ENCODE measurements at regions not wholly inside any gene's neighbourhood (a gene's known extent, or its start where the extent isn't known, plus 50 kb on each side); places are given as distances from the start of the nearest gene placed in this dataset.
A peak's percentile ranks its signal among the peaks of the same experiment; 100 is the strongest.

GRCh38 chr1:239053279-239053678 is 333.1 kb upstream of the CHRM3 start:
- no peak for DNase-seq (ENCODE audit: low spot score)
- in situ Hi-C loops (cut with HindIII; ENCODE audit: low sequenced_read_pairs) = no loop called here

- in situ Hi-C loops (cut with HindIII; ENCODE audit: low sequenced_read_pairs) = no loop called here
- no peak for DNase-seq (ENCODE audit: low spot score)
Measured at GRCh38 chr1:239049571-239049970, 336.8 kb upstream of the CHRM3 start.

DNA sequence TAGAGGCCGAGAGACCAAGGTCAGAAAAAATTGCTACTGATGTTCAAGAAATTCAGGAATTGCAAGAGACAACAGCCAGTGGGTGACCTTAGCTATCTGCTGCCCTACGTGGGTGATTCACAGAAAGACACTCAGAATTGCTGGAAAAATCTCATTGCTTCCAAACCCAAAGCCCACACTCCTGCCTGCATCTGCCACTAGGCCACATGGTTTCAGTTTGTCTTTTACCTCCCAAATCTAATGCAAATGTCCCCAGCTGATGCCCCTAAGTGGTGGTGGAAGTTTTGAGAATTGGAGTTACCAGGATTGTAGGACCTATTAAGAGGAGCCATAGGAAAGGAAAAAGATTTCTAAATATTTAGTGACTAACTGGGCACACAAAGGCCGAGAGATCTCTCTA is 341.5 kb upstream of the CHRM3 start:
- in situ Hi-C loops (cut with HindIII; ENCODE audit: low sequenced_read_pairs) = no loop called here

GRCh38 chr1:239040523-239040922 is 345.8 kb upstream of the CHRM3 start:
- no peak for DNase-seq (ENCODE audit: low spot score)
- in situ Hi-C loops (cut with HindIII; ENCODE audit: low sequenced_read_pairs) = no loop called here

More for the DNA sequence above, 341.5 kb upstream of the CHRM3 start:
- no peak for DNase-seq (ENCODE audit: low spot score)

DNA sequence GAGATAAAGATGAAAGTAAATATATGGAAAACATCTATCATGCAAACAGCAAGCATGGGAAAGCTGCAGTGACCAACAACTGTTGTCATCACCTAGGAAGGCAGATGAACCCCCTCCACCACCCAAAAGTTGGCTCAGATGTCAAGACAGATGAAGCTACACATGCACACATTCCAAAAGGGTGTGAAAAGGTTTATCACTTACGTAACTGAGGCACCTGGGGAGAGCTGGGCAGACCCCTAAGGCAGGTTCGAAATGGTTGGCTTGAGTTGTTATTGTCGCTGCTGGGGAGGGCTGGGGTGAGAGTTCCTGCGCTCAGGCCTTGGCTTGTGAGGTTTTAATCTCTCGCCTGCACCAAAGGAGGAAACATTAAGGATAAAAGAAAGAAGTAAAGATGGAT is 355.1 kb upstream of the CHRM3 start:
- no peak for DNase-seq (ENCODE audit: low spot score)
- in situ Hi-C loops (cut with HindIII; ENCODE audit: low sequenced_read_pairs) = no loop called here

- DNase-seq (ENCODE audit: low spot score) = no peak
- in situ Hi-C loops (cut with HindIII; ENCODE audit: low sequenced_read_pairs) = no loop called here
Measured at GRCh38 chr1:239025997-239026694, 360.2 kb upstream of the CHRM3 start.

GRCh38 chr1:239025223-239025622 is 361.1 kb upstream of the CHRM3 start:
- in situ Hi-C loops (cut with HindIII; ENCODE audit: low sequenced_read_pairs) = no loop called here
- DNase-seq (ENCODE audit: low spot score) = no peak

DNA sequence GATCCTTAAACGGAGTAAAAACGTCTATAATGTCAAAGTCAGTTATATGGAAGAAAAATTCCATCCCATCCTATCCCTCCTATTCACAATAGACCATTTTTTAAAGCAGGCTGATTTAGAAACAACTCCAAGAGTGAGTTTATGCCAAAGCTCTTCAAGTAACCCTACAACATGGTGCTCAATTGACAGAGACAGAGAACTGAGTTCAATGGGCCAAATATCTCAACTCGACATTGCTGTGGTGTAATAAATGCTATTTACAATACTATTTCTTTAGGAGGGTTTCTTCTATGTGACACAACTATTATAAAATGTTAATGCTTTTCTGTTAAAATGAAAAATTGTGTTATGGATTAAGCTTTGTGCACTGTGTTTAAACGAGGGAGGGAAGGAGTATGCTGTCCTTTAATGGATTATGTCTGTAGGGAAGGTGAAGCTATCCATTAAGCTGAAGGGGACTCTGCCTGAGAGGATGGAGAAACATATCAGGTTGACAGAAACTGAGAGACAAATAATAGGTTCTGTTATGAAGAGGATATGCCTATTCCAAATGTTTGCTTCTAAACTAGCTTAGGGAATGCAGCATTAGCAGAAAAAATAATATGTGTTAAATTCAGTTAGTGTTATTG is 362.5 kb upstream of the CHRM3 start:
- DNase-seq (ENCODE audit: low spot score) = no peak
- in situ Hi-C loops (cut with HindIII; ENCODE audit: low sequenced_read_pairs) = no loop called here

GRCh38 chr1:239016337-239016736 is 370.0 kb upstream of the CHRM3 start:
- in situ Hi-C loops (cut with HindIII; ENCODE audit: low sequenced_read_pairs) = no loop called here
- DNase-seq (ENCODE audit: low spot score) = no peak

DNA sequence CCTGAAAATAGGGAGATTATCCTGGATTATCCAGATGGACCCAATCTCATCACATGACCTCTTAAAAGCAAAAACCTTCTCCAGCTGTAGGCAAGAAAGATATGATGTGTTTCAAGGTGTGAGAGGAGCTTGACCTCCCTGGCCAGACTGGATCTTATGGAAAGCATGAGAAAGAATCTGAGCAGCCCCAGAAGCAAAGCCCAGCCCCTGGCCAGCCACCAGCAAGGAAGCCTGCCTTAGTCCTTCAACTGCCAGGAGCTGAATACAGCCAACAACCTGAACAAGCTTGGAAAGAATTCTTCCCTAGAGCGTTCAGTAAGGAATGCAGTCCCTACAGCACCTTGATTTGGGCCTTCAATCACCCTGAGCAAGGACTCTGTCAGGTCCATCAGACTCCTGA is 375.0 kb upstream of the CHRM3 start:
- no peak for DNase-seq (ENCODE audit: low spot score)
- in situ Hi-C loops (cut with HindIII; ENCODE audit: low sequenced_read_pairs) = no loop called here

DNA sequence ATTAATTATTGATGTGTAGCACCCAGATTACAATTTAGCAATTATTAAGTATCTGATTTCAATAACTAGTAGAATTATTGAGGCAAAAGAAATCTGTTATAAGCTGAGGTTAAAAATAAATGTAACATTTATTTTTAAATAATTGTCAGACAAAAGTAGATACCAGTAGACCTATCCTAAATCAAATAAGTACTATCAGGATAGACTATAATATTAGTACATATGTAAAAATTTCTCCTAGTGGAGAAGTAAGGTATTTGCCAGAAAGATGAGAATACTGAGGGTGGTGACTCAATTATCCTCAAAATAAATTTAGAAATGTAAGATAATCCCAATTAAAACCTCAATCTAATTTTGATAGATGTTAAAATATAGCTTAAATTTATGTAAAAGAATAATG is 377.8 kb upstream of the CHRM3 start:
- no peak for DNase-seq (ENCODE audit: low spot score)
- in situ Hi-C loops (cut with HindIII; ENCODE audit: low sequenced_read_pairs) = no loop called here

DNA sequence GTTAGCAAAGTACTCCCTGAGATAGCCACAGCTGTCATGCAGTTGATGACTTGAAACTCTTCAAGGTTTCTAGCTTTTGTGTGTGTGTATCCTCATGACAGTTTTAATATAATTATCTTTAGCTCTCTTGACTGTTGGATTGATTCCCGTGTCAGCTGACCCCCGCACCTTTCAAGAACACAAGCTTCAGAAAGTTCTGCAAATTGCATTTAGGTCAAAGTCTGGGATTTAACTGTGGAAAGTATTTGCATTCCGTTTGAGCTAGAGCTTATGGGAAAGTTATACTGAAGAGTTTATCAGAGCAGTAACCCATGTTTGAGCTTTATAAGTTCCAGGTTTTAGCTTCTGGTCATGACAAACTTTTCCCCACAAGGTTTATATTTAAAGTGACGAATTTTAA is 380.1 kb upstream of the CHRM3 start:
- no peak for DNase-seq (ENCODE audit: low spot score)
- in situ Hi-C loops (cut with HindIII; ENCODE audit: low sequenced_read_pairs) = no loop called here

DNA sequence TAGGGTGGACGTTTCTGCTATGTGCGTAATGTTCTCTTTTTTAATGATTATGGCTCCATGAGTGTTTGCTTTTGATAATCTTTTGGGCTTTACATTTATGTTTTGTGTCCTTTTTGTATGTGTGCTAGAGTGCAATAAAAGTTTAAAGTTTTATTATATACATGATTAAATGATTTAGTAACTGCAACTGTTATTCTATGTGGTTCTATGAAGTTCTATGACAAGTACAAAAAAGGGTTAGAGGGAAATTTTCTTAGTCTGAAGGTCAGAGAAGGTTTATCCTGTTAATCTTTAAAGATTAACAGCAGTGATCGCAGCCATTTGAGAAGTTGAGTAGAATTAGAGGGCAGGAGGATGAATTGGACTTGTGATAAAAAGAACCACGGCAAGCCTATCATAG is 386.4 kb upstream of the CHRM3 start:
- DNase-seq (ENCODE audit: low spot score) = no peak
- in situ Hi-C loops (cut with HindIII; ENCODE audit: low sequenced_read_pairs) = no loop called here

DNA sequence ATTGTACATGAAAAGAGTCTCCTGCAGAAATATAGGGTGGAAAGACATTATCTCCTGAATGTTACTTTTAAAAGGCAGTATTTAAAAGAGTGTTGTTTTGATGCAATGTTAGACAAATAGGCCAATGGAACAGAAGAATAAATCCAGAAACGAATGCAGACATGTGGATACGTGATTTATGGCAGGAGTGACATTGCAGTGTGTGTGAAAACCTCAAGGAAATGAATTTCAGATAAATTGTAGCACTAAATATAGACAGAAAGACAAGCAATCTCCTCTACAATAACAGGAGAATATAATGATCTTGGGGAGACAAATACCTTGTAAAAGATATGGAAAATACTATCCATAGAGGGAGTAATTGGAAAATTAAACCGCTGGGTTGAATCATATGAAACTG is 387.8 kb upstream of the CHRM3 start:
- in situ Hi-C loops (cut with HindIII; ENCODE audit: low sequenced_read_pairs) = no loop called here
- no peak for DNase-seq (ENCODE audit: low spot score)

GRCh38 chr1:238991765-238992495 is 394.4 kb upstream of the CHRM3 start:
- in situ Hi-C loops (cut with HindIII; ENCODE audit: low sequenced_read_pairs) = no loop called here
- peak; percentile 72 for DNase-seq (ENCODE audit: low spot score)

- in situ Hi-C loops (cut with HindIII; ENCODE audit: low sequenced_read_pairs) = no loop called here
- DNase-seq (ENCODE audit: low spot score) = no peak
Measured at GRCh38 chr1:238985312-238985711, 401.1 kb upstream of the CHRM3 start.

GRCh38 chr1:238982736-238983135 is 403.6 kb upstream of the CHRM3 start:
- in situ Hi-C loops (cut with HindIII; ENCODE audit: low sequenced_read_pairs) = no loop called here
- no peak for DNase-seq (ENCODE audit: low spot score)

- DNase-seq (ENCODE audit: low spot score) = no peak
- in situ Hi-C loops (cut with HindIII; ENCODE audit: low sequenced_read_pairs) = no loop called here
Measured at GRCh38 chr1:238981317-238981933, 404.9 kb upstream of the CHRM3 start.

DNA sequence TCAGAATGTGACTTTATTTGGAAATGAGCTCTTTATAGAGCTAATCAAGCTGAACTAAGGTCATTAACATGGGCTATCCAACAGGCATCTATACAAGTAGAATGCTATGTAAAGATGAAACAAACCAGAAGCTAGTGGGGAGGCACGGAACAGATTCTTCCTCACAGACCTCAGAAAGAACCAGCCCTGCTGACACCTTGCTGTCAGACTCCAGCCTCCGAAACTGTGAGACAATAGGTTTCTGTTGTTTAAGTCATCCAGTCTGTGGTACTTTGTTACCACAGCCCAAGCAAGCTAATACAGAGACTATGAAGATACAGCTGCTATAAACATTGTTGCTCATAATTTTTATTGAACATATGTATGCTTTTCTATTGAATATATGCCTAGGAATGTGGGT is 406.3 kb upstream of the CHRM3 start:
- in situ Hi-C loops (cut with HindIII; ENCODE audit: low sequenced_read_pairs) = no loop called here
- no peak for DNase-seq (ENCODE audit: low spot score)

DNA sequence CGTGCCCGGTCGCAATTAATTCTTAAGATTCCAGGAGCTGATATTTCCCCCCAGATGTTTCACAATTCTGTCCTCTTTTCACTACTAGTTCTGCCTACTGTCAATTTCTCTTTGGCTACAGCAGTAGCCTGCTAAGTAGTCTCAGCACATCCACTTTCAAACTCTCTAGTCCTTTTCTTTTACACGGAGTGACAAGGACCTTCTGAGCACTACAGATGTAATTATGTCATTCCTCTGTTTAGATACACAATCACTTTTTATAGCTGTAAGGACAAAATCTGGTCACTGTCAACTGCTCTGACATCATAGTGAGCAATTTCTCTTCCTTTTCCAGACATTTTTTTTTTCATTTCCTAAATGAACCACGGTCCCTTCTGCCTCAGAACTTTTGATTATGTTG is 421.7 kb upstream of the CHRM3 start:
- in situ Hi-C loops (cut with HindIII; ENCODE audit: low sequenced_read_pairs) = no loop called here
- no peak for DNase-seq (ENCODE audit: low spot score)

All from G401 (cell line).